Astrocyte of the cerebellum (primary cell): ENCODE measurements at regions not wholly inside any gene's neighbourhood (a gene's known extent, or its start where the extent isn't known, plus 50 kb on each side); places are given as distances from the start of the nearest gene placed in this dataset.

Experiments
- DNase-seq: peaks from one replicate; pipeline ENCODE4 v3.0.0-alpha.2; 2011; ENCODE audit warnings: low read depth
- H3K4me3 ChIP-seq: 2 replicates; pipeline ENCODE4 v1.5.1; 2011; ENCODE audit warnings: mild to moderate bottlenecking, low read depth, low read length, moderate library complexity
- in situ Hi-C: cut with HindIII; loops from 2 replicates; pipeline ENCODE4 v1.10.0; 2017; ENCODE audit warnings: low sequenced_read_pairs
- TF ChIP-seq, protein P1 (sequence below): IDR thresholded peaks from 2 replicates; pipeline ENCODE4 v1.5.1; 2012; ENCODE audit warnings: low read length, low read depth, moderate library complexity, mild to moderate bottlenecking; ENCODE audit errors: missing control alignments

GRCh38 chr9:28287455-28287854, 714.2 kb upstream of the C9orf72 start:
- H3K4me3 ChIP-seq = no peak overlapping the region
- TF ChIP-seq, protein P1, sequence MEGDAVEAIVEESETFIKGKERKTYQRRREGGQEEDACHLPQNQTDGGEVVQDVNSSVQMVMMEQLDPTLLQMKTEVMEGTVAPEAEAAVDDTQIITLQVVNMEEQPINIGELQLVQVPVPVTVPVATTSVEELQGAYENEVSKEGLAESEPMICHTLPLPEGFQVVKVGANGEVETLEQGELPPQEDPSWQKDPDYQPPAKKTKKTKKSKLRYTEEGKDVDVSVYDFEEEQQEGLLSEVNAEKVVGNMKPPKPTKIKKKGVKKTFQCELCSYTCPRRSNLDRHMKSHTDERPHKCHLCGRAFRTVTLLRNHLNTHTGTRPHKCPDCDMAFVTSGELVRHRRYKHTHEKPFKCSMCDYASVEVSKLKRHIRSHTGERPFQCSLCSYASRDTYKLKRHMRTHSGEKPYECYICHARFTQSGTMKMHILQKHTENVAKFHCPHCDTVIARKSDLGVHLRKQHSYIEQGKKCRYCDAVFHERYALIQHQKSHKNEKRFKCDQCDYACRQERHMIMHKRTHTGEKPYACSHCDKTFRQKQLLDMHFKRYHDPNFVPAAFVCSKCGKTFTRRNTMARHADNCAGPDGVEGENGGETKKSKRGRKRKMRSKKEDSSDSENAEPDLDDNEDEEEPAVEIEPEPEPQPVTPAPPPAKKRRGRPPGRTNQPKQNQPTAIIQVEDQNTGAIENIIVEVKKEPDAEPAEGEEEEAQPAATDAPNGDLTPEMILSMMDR = no peak
- DNase-seq = no peak
- in situ Hi-C loops = no loop called here

DNA sequence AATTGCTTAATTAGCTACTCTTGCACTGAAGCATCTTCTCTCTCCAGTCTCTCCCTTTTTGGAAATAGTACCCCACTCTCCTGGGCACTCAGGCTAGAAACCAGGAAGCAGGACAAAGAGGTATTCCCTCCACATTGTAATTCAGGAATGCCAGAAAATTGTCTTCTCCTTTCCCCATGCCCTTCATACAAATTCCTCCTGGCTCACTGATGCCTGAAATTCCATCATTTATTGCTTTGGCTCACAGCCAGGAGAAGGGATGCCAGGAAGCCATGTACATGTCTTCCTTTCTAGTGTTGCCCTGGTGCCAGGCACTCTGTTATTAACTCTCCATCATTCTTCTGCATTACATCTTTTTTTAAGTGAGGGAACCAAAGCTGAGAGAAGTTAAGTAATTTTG, 716.5 kb upstream of the C9orf72 start:
- TF ChIP-seq, protein P1 = no peak
- in situ Hi-C loops = no loop called here
- H3K4me3 ChIP-seq = no peak overlapping the region
- no peak for DNase-seq

GRCh38 chr9:28293369-28294090, 720.2 kb upstream of the C9orf72 start:
- no peak overlapping the region for H3K4me3 ChIP-seq
- TF ChIP-seq, protein P1 = no peak
- in situ Hi-C loops = no loop called here
- no peak for DNase-seq

DNA sequence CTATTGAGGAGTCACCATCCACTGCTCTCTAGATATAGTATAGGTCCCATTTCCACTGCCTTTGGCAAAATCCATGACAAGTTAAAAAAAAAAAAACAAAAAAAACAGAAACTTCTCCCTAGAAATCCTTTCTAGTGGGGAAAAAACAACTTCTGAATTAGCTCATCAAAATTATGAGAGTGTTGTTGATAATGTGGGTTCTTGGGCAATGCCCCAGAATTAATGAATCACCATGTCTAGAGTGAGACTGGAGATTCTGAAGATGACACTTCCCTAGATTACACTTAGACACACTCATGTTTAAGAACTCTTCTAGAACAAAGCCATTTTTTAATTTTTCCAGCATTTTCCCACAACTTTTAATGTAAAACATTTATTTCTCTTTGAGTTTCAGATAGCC, 728.0 kb upstream of the C9orf72 start:
- DNase-seq = no peak
- H3K4me3 ChIP-seq = no peak overlapping the region
- in situ Hi-C loops = no loop called here
- TF ChIP-seq, protein P1 = no peak

DNA sequence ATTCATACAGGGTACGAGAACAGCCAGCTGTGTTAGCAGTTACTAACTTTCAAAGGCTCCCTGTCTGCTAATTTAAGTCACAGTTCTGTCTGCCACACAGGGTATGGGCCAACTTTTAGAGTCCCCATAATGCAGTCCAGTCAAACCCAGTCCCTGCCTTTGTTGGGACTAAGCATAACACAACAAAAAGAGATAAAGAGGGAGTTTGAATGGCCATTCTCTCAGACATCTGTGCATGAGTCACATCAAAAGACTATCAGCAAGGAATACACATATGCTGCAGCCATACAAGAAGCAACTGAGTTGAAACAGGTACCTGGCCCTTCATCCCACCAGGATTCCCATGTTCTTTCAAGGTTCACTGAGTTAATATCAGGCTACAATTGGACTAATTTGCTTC, 744.5 kb upstream of the C9orf72 start:
- TF ChIP-seq, protein P1 = no peak
- DNase-seq = no peak
- in situ Hi-C loops = no loop called here
- H3K4me3 ChIP-seq = no peak overlapping the region

GRCh38 chr9:28318515-28318914, 745.2 kb upstream of the C9orf72 start:
- TF ChIP-seq, protein P1 = no peak
- DNase-seq = no peak
- H3K4me3 ChIP-seq = no peak overlapping the region
- in situ Hi-C loops = no loop called here
